Neural cell (in vitro differentiated cells): ENCODE measurements at regions not wholly inside any gene's neighbourhood (a gene's known extent, or its start where the extent isn't known, plus 50 kb on each side); places are given as distances from the start of the nearest gene placed in this dataset.

Source experiments
- EP300 ChIP-seq: fragments of 450-650 bp; conservative IDR thresholded peaks from 2 replicates; pipeline ENCODE4 v1.6.1; 2014; ENCODE audit warnings: antibody characterized with exemption, mild to moderate bottlenecking, moderate library complexity; ENCODE audit not compliant: poor library complexity, severe bottlenecking
- EZH2 ChIP-seq: fragments of 200-600, 300-800 bp; shearing (Covaris generic), sonication (generic); IDR thresholded peaks from 2 replicates; pipeline ENCODE4 v1.6.1; 2014; ENCODE audit warnings: antibody characterized with exemption, low read length, borderline replicate concordance, mild to moderate bottlenecking; ENCODE audit not compliant: insufficient read depth, poor library complexity, severe bottlenecking
- POLR2AphosphoS5 ChIP-seq: IDR thresholded peaks from 2 replicates; pipeline ENCODE4 v1.6.1; 2012
- RAD21 ChIP-seq: fragments of 450-650 bp; conservative IDR thresholded peaks from 2 replicates; pipeline ENCODE4 v1.6.1; 2014; ENCODE audit warnings: antibody characterized with exemption, mild to moderate bottlenecking, moderate library complexity
- SMC3 ChIP-seq: fragments of 450-650 bp; conservative IDR thresholded peaks from 2 replicates; pipeline ENCODE4 v1.6.1; 2014; ENCODE audit warnings: antibody characterized with exemption, mild to moderate bottlenecking, moderate library complexity; ENCODE audit not compliant: poor library complexity
- TAF1 ChIP-seq: IDR thresholded peaks from 2 replicates; pipeline ENCODE4 v1.6.1; 2012; ENCODE audit warnings: low read depth
- TF ChIP-seq, protein P1 (sequence below): fragments of 450-650 bp; IDR thresholded peaks from 2 replicates; pipeline ENCODE4 v1.5.1; 2014; ENCODE audit warnings: antibody characterized with exemption, mild to moderate bottlenecking, moderate library complexity; ENCODE audit not compliant: poor library complexity, severe bottlenecking
- TF ChIP-seq, protein P2 (sequence below): IDR thresholded peaks from 2 replicates; pipeline ENCODE4 v1.6.1; 2012; ENCODE audit warnings: borderline replicate concordance

DNA sequence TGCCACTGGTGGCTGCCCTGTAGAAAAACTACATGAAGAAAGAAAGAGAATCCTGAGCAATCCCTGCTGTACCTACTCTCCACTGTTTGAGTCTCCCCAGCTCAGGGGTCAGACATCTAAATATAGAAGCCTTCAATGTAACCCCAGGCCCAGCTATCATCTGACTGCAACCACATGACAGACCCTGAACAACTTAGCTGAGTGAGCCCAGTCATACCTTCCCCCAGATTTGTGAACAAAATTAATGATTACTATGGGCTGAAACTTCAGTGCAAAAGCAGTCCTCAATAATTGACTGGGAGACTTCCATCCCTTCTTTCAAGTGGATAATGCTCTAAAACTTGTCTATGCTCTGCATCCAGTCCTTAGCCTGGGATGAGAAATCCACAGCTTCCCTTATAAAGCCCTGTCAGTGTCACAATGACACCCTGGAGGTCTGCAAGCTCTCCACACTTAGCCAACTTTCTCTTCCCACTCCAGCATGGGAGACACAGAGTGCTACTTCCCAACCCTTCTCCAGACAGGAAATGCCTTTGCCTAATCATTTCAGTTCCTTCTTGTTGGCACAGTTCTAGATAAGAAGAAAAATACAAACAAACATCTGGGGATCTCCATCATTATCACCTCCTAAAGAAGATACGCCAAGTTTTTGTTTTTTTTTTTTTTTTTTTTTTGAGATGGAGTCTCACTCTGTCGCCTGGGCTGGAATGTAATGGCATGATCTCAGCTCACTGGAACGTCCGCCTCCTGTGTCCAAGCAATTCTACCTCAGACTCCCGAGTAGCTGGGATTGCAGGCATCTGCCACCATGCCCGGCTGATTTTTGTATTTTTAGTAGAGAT lies 198.5 kb upstream of the GADL1 start:
- TF ChIP-seq, protein P1, sequence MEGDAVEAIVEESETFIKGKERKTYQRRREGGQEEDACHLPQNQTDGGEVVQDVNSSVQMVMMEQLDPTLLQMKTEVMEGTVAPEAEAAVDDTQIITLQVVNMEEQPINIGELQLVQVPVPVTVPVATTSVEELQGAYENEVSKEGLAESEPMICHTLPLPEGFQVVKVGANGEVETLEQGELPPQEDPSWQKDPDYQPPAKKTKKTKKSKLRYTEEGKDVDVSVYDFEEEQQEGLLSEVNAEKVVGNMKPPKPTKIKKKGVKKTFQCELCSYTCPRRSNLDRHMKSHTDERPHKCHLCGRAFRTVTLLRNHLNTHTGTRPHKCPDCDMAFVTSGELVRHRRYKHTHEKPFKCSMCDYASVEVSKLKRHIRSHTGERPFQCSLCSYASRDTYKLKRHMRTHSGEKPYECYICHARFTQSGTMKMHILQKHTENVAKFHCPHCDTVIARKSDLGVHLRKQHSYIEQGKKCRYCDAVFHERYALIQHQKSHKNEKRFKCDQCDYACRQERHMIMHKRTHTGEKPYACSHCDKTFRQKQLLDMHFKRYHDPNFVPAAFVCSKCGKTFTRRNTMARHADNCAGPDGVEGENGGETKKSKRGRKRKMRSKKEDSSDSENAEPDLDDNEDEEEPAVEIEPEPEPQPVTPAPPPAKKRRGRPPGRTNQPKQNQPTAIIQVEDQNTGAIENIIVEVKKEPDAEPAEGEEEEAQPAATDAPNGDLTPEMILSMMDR: no peak
- TF ChIP-seq SMC3 (no peak), EZH2 (no peak), TAF1 (no peak), EP300 (no peak), RAD21 (no peak), POLR2AphosphoS5 (no peak)
- TF ChIP-seq, protein P2, sequence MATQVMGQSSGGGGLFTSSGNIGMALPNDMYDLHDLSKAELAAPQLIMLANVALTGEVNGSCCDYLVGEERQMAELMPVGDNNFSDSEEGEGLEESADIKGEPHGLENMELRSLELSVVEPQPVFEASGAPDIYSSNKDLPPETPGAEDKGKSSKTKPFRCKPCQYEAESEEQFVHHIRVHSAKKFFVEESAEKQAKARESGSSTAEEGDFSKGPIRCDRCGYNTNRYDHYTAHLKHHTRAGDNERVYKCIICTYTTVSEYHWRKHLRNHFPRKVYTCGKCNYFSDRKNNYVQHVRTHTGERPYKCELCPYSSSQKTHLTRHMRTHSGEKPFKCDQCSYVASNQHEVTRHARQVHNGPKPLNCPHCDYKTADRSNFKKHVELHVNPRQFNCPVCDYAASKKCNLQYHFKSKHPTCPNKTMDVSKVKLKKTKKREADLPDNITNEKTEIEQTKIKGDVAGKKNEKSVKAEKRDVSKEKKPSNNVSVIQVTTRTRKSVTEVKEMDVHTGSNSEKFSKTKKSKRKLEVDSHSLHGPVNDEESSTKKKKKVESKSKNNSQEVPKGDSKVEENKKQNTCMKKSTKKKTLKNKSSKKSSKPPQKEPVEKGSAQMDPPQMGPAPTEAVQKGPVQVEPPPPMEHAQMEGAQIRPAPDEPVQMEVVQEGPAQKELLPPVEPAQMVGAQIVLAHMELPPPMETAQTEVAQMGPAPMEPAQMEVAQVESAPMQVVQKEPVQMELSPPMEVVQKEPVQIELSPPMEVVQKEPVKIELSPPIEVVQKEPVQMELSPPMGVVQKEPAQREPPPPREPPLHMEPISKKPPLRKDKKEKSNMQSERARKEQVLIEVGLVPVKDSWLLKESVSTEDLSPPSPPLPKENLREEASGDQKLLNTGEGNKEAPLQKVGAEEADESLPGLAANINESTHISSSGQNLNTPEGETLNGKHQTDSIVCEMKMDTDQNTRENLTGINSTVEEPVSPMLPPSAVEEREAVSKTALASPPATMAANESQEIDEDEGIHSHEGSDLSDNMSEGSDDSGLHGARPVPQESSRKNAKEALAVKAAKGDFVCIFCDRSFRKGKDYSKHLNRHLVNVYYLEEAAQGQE: no peak
